Transverse colon (tissue), 4 donors: ENCODE measurements at regions not wholly inside any gene's neighbourhood (a gene's known extent, or its start where the extent isn't known, plus 50 kb on each side); places are given as distances from the start of the nearest gene placed in this dataset.

Source experiments
- DNase-seq: peaks from one replicate; pipeline ENCODE4 v3.0.0-alpha.2; 2019
- H3K27ac ChIP-seq, 4 donors: fragments of 200-600 bp; sonication (generic); 2 replicates each; pipeline ENCODE4 v1.5.1; 2016 to 2018; ENCODE audit warnings: inconsistent platforms in 4 of 4
- H3K27me3 ChIP-seq: fragments of 200-600 bp; sonication (generic); 2 replicates; pipeline ENCODE4 v1.5.1; 2017; ENCODE audit warnings: inconsistent platforms
- H3K36me3 ChIP-seq, 4 donors: fragments of 200-600 bp; sonication (generic); 2 replicates each; pipeline ENCODE4 v1.5.1; 2017 to 2019; ENCODE audit warnings: inconsistent platforms in 4 of 4
- H3K4me1 ChIP-seq, 4 donors: fragments of 200-600 bp; sonication (generic); 2 replicates each; pipeline ENCODE4 v1.5.1; 2017 to 2020; ENCODE audit warnings: inconsistent platforms in 4 of 4
- H3K4me3 ChIP-seq, 4 donors: fragments of 200-600 bp; sonication (generic); 1 replicate in 1 of 4; 2 replicates in 3 of 4; pipeline versions ENCODE4 v1.5.1 to v1.6.1; 2017 to 2019; ENCODE audit warnings: inconsistent platforms in 4 of 4
- H3K9me3 ChIP-seq, 2 donors: fragments of 200-600 bp; sonication (generic); 2 replicates each; pipeline ENCODE4 v1.5.1; 2017 to 2019; ENCODE audit warnings: inconsistent platforms in 2 of 2
- EP300 ChIP-seq: sonication (generic); formaldehyde crosslinking; IDR thresholded peaks from one replicate; pipeline ENCODE4 v1.6.1; 2017; ENCODE audit warnings: antibody characterized with exemption, low read depth
- POLR2A ChIP-seq: fragments of 450-650 bp; IDR thresholded peaks from one replicate; pipeline ENCODE4 v1.6.1; 2016; ENCODE audit warnings: antibody characterized with exemption, mild to moderate bottlenecking, moderate library complexity
- POLR2AphosphoS5 ChIP-seq, 3 donors: sonication (generic); formaldehyde crosslinking; IDR thresholded peaks; one replicate each; pipeline ENCODE4 v1.6.1; 2016; ENCODE audit warnings: antibody characterized with exemption in 3 of 3
- WGBS, 2 donors: methylation state at CpG; one replicate each; pipeline ENCODE4 v1.1.5; 2018; ENCODE audit warnings: low coverage in 1 of 2; 5-methylcytosine and 5-hydroxymethylcytosine counted together
- in situ Hi-C, 4 donors: fragments of 200-750 bp; cut with MboI; loops; one replicate each; pipeline versions ENCODE4 v1.15.0 to v1.15.1; 2017; ENCODE audit warnings: low sequenced_read_pairs in 3 of 4, low pct_ligation_motif_present in 1 of 4, low pct_unique_long_range_greater_than_20kb in 1 of 4
- intact Hi-C: fragments of 100-400 bp; cut with DNase I; formaldehyde crosslinking; loops from one replicate; pipeline ENCODE4 v1.15.1; 2023; ENCODE audit warnings: low total_unique reads
- TF ChIP-seq, protein P1 (sequence below), 5 experiments: fragments of 200-600 bp in 3 of 5; fragments of 450-650 bp in 2 of 5; sonication (generic) in 3 of 5; IDR thresholded peaks; 1 replicate in 2 of 5; 2 replicates in 3 of 5; pipeline ENCODE4 v1.5.1; 2016 to 2017; ENCODE audit warnings: antibody characterized with exemption in 5 of 5, inconsistent platforms in 3 of 5, mild to moderate bottlenecking in 2 of 5, moderate library complexity in 1 of 5

- intact Hi-C loops (no loop called here), in situ Hi-C loops (no loop called here)
- DNase-seq = no peak
- WGBS, 2 donors = 75% methylated on average over 9 of the region's 9 CpGs; no CpG with 5 or more reads in 1 of the 2 donors
- Histone ChIP-seq H3K9me3 (no peaks in the 10 kb centered on the region), H3K27ac (no peak overlapping the region), H3K4me3 (no peak overlapping the region), H3K36me3 (no peaks in the 10 kb centered on the region), H3K4me1 (peaks cover 0 to 13% (median 2%) of the 10 kb centered on the region in 4 donors), H3K27me3 (no peaks in the 10 kb centered on the region)
- TF ChIP-seq POLR2A = no peak
- TF ChIP-seq, protein P1, sequence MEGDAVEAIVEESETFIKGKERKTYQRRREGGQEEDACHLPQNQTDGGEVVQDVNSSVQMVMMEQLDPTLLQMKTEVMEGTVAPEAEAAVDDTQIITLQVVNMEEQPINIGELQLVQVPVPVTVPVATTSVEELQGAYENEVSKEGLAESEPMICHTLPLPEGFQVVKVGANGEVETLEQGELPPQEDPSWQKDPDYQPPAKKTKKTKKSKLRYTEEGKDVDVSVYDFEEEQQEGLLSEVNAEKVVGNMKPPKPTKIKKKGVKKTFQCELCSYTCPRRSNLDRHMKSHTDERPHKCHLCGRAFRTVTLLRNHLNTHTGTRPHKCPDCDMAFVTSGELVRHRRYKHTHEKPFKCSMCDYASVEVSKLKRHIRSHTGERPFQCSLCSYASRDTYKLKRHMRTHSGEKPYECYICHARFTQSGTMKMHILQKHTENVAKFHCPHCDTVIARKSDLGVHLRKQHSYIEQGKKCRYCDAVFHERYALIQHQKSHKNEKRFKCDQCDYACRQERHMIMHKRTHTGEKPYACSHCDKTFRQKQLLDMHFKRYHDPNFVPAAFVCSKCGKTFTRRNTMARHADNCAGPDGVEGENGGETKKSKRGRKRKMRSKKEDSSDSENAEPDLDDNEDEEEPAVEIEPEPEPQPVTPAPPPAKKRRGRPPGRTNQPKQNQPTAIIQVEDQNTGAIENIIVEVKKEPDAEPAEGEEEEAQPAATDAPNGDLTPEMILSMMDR (IDR thresholded peaks at IDR 0.05) = no peak
- no peak for TF ChIP-seq POLR2AphosphoS5 (IDR thresholded peaks at IDR 0.05)
- TF ChIP-seq EP300 = no peak
Observed at GRCh38 chr10:128860574-128860973, 606.5 kb upstream of the MGMT start.

DNA sequence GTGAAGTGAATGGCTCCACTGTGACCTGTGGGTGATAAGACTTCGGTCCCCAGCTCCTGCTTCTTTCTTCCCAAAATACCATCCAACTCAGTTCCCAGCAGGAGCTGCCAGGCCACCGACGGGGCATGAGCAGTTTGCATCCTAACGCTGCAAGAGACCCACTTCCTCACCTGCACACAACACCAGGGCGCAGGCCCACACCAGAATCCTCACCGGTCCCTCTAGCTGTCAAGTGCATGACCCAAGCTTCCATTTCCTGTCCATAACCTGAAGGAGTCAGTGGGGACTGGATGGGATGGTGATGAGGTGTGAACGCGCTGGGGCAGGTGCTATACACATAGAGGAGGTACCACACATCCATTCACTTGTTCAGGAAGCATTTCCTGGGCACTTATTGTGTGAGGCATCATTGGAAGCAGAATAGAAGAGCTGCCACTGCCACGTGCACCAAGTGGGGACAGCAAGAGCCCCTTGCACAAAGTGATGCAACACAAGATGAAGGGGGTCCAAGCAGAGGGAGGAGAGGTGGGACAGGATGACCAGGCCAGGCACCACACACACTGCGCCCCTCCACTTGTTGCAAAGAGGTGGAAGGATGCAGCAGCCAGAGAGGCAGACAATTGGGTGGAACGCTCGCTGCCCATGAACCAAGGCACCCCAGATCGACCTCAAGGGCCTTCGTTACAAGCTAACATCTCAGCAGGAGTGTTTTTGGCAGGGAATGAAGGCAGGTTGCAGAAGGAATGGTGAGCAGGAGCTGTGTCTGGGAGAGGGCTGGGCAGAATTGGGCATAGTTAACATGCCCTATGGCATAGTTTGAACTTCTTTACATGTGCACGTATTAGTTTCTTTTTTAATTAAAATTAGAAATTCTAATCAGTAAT lies 605.8 kb upstream of the MGMT start:
- in situ Hi-C loops (no loop called here), intact Hi-C loops (no loop called here)
- no peak for DNase-seq
- TF ChIP-seq POLR2AphosphoS5 (IDR thresholded peaks at IDR 0.05) (no peak), EP300 (no peak), POLR2A (no peak)
- TF ChIP-seq, protein P1 (IDR thresholded peaks at IDR 0.05) = no peak
- no peaks in the 10 kb centered on the region for H3K27me3 ChIP-seq
- WGBS, 2 donors = 92 to 100% methylated on average over 1 to 15 of the region's 15 CpGs
- no peaks in the 10 kb centered on the region for H3K36me3 ChIP-seq
- H3K27ac ChIP-seq = no peak overlapping the region
- no peaks in the 10 kb centered on the region for H3K9me3 ChIP-seq
- peaks cover 0 to 11% (median 0%) of the 10 kb centered on the region in 4 donors for H3K4me1 ChIP-seq
- H3K4me3 ChIP-seq = no peak overlapping the region

GRCh38 chr10:128863411-128863810 lies 603.6 kb upstream of the MGMT start:
- WGBS, 2 donors = 94% methylated on average over 6 of the region's 6 CpGs; no CpG with 5 or more reads in 1 of the 2 donors
- no peak for DNase-seq
- intact Hi-C loops = no loop called here

DNA sequence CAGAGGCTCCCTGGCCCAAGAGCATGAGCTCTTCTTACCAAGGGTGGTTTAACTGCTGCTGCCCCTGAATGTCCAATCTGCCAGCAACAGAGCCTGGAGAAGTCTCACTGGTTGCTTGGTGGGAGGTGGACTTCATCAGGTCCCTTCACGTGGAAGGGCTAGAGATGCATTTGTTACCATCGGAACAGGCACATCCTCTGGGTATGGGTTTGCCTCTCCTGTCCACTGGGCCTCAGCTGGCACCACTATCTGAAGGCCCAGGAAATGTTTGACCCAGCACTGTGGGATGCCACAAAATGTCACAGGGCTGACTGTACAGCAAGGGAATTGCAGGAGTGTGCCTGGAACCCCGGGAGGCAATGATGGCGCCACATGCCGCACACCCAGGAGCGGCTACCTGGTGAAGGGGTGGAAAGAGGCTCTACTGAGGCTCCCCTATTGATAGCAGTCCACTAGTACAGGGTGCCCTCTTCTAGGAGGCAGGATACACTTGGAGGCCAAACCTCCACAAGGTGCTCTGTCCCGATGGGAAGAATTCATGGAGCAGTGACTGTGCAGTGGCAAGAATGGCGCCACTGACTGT lies 603.1 kb upstream of the MGMT start:
- H3K27me3 ChIP-seq = no peaks in the 10 kb centered on the region
- in situ Hi-C loops = no loop called here
- no peak overlapping the region for H3K4me3 ChIP-seq
- intact Hi-C loops = no loop called here
- no peak overlapping the region for H3K27ac ChIP-seq
- H3K36me3 ChIP-seq = no peaks in the 10 kb centered on the region
- DNase-seq = no peak
- TF ChIP-seq, protein P1 (IDR thresholded peaks at IDR 0.05) = no peak
- TF ChIP-seq EP300 (no peak), POLR2A (no peak), POLR2AphosphoS5 (IDR thresholded peaks at IDR 0.05) (no peak)
- H3K9me3 ChIP-seq = no peaks in the 10 kb centered on the region
- peaks cover 0 to 4% (median 0%) of the 10 kb centered on the region in 4 donors for H3K4me1 ChIP-seq
- 97 to 100% methylated on average over 2 to 8 of the region's 8 CpGs for WGBS, 2 donors

More at GRCh38 chr10:128863411-128863810, 603.6 kb upstream of the MGMT start:
- Histone ChIP-seq H3K36me3 (no peaks in the 10 kb centered on the region), H3K27me3 (no peaks in the 10 kb centered on the region), H3K27ac (no peak overlapping the region), H3K4me1 (peaks cover 0 to 8% (median 0%) of the 10 kb centered on the region in 4 donors), H3K4me3 (no peak overlapping the region), H3K9me3 (no peaks in the 10 kb centered on the region)
- no peak for TF ChIP-seq POLR2AphosphoS5 (IDR thresholded peaks at IDR 0.05)
- TF ChIP-seq, protein P1 (IDR thresholded peaks at IDR 0.05) = no peak
- no peak for TF ChIP-seq POLR2A
- TF ChIP-seq EP300 = no peak
- in situ Hi-C loops = no loop called here
